HG03354 (cell line): ENCODE measurements at regions not wholly inside any gene's neighbourhood (a gene's known extent, or its start where the extent isn't known, plus 50 kb on each side); places are given as distances from the start of the nearest gene placed in this dataset.

Source experiments
- ATAC-seq: cut with Tn5 transposase; IDR thresholded peaks from one replicate; pipeline ENCODE4 v1.9.1; 2021; ENCODE audit warnings: mild to moderate bottlenecking; ENCODE audit not compliant: unreplicated experiment, poor library complexity, severe bottlenecking

DNA sequence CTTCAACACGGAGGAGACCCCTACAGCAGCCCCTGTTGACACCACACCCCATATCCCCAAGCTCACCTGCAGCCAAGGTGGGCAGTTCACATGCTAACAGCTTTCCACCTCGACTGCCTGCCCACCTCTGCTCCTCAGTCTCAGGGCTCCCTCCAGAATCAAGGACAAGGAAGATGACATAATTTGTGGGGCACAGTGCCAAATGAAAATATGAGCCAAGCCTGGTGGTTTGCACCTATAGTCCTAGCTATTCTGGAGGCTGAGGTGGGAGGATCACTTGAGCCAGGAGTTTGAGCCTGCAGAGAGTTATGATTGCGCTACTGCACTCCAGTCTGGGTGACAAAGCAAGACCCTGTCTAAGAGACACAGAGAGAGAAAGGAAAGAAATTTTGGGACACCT lies 516.3 kb downstream of the BCOR start:
- ATAC-seq = no peak

DNA sequence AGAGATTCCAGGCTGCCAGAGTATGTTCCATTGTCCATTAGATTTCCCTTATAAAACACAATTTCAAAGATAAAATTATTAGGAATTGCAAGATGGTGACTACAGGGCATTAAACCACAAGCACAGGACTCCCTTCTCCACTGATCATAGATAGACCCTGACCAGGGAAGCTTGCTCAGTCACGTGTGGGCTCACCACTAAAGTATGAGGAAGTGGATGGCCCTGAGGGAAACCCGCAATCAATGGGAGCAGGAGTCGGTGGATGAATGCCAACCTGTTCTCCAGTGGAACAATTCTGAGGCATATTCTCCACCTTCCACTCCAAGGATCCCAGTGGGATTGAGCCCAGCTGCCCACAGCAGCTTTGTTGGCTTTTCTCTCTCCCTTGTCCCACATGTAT lies 515.7 kb downstream of the BCOR start:
- ATAC-seq = no peak

DNA sequence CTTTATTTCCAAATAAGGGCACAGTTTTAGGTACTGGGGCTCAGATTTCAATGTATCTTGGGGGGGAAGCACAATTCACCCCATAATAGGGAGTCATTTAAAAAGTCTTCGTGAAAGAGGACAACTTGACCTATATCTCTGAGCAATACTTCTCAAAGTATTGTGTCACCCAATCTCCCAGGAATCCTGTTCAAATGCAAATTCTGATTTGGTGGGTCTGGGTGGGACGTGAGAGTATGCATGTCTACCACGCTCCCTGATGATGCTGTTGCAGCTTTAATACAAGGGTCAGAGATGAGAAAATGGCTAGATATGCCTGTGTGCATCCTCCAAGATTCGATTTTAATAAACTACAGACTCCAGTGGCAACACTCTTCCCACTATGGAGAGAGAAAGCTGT lies 514.8 kb downstream of the BCOR start:
- no peak for ATAC-seq

DNA sequence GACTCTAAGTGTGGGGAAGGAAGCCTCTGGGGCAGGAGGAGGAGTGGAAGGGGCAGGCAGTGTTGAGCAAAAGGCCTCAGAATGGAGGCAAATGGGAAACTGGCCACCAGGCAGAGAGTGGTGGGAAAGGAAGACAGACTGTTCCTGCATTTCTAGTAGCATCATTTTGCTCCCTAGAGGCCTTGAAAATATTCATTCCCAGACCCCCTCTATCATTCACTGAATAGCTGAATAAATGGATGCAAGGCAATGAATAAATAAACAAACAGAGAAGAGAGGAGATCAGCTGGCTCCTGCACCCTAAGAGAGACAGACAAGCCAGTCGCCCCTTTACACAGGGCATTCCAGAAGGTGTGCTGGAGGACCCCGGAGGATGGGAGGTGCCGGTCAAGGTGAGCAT lies 511.9 kb downstream of the BCOR start:
- ATAC-seq = no peak

DNA sequence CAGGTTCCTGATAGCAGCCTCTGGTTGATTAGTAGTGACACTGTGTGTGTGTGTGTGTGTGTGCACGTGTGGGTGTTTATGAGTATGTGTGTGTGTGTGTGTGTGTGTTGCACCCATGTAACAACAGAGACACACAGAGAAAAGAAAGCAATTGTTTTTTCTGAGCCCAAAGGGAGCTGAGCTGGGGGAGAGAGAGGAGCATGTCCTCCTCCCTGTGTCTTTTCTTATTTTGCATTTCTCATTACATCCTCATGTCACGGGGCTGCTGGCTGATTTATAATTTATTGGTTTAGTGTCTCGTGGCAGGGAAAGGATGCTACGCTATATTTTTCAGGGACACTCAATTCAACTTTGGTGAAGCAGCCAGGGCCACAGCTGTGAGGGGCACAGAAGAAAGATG lies 511.4 kb downstream of the BCOR start:
- ATAC-seq = no peak

DNA sequence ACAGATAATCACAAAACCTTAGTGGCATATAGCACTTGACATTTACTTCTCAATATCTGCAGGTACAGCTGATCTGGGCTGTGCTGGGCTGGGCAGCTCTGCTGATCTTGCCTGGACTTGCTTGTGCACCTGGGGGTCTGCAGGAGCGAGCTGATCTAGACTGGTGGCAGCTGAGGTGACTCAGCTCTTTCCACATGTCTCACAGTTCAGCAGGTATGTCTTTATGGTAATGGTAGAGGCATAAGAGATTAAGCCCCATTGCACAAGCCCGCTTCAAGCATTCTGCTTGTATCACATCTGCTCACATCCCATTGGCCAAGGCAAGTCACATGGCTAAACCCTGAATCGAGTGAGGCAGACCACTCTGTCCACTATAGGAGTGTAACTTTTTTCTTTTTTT lies 506.7 kb downstream of the BCOR start:
- ATAC-seq = no peak

DNA sequence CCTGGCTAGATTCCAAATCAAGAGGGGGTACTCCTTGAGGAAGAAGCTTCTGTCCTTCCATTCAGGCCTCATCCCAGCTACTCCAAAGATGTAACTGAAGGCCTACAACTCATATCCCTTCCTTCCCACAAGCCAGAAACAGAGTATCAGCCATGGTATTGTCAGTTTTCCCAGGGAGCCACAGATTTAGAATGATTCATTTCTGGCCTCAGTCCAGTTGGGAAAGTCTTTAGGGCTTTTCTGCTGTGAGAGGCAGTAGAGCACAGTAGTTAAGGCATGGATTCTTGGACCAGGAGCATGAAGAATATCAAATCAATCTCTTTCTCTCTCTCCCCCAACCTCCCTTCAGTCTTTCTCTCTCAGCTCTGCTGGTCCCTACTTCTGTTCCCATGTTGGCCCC lies 505.0 kb downstream of the BCOR start:
- no peak for ATAC-seq

DNA sequence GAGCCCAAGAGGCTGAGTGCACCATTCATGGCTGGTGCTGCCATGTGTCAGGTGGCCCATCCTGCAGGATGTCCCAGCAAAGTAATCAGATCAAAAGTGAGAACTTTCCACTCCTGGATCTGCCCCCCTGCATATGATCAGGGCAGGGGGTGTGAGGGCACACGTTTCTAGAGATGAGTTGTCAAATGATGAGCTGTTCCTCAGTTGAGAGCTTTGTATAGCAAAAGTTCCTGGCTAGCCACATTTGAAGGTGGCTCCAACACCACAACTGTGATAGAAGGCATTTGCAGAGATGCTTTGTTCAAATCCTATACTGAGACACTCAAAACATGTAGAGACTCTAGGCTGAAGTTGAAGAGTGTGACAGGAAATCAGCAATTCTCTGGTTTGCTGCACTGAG lies 501.8 kb downstream of the BCOR start:
- ATAC-seq = no peak

DNA sequence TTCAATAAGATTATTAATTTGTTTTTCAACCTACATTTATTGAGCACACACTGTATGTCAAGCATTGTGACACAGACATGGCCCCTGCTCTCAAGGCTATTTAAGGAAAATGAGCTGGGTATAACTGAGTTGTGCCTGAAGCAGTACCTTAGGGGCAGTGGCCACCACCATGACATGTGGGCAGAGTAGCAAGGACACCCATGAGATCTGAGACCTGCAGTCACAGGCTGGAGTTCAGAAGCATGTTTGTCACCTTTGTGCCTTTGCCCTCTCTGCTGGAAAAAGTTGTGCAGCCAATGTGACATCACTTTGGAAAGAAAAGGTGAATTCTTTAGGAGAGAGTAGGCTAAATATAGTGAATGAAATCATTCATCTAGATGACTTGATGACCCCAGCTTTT lies 501.3 kb downstream of the BCOR start:
- no peak for ATAC-seq

DNA sequence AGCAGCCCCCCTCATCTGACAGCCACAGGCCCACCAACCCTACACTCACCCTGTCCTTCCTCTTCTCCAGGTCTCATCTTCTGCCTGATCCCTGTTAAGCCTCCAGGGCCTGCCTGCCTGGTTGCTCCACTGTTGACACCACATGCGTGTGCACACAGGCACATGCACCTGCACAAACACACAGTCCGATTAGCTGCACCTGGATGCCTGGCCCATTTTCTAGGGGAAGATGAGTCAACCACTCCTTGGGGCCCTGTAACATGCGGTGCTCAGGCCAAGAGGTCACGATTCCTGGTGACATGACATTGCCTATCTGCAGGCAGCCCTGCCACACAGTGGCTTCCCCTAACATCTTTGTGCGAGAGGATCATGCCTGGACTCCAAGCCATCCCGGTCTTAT lies 498.4 kb downstream of the BCOR start:
- ATAC-seq = no peak

DNA sequence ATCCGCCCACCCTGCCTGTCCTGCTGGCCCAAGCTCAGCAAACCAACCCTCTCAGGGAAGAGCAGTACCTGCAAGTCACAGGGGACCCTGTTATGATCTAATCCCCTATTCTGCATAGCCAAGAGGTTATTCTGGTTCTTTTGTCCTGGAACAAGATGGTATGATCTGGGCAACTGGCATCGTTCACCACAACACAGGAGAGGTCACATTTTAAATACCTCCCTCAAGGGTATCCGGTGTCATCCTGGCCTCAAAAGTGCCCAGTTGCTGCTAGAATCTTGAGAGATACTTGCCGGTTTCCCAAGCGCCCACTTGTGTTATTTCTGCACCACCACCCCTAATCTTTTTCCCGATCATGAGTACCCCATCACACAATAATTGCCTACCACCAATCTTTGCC lies 497.5 kb downstream of the BCOR start:
- ATAC-seq = no peak

DNA sequence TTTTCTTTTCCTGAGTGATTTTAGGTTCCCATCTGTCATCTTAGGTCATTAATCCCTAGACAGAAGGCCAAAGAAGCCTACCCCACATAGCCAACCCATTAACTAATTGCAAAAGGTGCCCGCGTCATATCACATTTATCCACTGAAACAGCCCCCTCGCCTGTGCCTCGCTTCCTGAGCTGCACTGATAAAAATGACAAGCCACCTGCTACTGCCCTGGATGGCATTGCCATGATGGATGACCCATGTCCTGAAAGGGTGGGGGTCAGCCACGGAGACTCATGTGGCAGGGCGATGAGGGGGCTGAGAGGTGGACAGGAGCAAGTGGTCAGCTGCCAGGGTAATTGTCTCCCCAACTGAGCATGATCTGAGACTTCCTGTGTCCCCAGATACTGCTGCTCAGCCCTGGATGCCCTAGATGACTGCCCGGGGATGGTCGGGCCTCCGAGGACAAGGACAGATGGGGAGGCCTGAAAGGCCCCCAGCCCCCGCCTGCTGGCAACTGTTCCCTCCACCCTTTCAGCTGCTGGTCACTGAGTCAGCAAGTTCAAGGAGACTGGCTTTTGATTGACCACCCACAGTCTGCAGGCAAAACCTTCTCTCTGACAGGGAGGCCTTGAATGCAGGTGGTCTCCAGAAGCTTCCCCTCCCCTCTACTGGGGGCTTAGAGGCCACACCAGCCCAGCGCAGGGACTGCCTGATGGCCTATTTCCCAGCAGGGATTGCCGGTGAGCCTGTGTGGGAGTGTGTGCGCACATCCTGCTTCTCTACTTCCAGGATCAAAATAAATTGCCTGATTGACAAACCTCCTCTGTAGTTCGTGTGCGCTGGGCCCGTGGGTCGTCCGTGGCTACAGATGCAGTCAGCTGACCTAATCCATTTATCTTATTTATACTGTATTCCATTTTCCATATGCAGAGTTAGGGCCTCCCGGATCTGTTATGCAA lies 496.3 kb downstream of the BCOR start:
- no peak for ATAC-seq

DNA sequence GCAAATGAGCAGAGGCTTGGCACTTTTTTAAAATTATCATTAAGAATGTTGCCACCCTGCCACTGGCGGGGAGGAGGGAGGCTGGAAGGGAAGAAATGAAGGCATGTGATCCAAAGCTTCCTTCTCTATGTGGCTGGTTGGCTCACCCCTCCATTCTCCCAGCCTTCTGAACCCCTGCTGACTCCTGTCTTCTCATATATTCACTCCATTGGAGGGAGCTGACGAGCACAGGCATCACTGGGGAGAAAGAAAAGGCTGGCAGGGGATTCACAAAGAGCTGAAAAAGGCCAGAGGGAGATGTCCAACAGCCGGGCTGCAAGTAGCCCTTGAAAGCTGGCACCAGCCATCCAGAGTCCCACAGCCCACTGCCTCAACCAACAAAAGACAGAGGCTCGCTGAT lies 495.6 kb downstream of the BCOR start:
- no peak for ATAC-seq

DNA sequence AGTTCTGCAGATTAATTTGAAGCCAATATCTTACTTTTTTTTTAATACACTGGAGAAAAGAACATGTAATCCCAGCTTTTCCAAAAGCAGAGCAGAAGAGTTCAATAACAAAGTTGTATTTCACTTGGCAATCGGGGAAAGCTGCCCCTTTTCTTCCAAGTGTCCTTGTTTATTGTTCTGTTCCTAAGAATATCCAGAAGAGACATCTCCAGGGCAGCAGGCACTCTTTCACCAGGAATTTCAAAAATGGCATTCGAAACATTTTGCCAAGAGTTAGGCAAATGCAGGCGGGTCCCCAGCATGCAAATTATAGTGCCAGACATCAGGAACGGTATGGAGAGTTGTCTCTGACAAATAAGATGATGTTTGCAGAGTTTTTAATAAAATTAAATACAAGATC lies 494.5 kb downstream of the BCOR start:
- ATAC-seq = no peak

DNA sequence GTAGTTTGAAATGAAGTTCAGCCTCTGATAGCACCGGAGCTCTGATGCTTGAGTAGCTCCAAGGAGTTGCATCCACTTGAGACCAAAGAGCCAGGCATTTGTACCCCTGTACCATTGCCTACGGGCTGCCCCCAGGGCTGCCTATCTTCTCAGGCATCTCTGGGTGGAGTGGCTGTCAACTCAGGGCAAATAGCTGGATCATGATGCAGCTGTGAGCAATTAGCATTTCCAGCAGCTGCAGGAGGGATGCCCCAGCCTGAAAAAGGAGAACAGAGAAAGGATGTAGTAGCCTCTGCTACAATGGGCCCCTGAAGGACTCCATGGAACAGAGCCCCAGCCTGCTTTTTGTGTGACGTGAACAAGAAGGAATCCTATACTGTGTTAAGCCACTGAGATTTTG lies 492.6 kb downstream of the BCOR start:
- no peak for ATAC-seq

DNA sequence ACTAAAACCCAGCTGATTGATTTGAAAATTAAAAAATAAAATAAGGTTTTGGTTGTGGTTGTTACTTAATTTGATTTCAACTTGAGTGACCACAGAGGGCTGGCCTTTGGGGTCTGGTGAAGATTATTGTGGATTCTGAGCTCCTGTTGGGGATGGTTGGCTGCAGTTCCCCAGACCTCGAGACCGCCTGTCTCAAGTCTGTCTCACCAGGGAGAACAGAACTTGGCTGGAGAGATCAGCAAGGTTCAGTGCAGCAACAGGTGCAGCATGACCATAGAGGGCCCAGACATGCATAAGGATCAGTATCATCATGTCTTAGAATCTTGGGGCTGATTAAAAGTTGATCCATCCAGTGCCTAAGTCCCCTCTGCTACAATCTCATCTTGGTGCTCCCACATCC lies 491.9 kb downstream of the BCOR start:
- ATAC-seq = no peak

DNA sequence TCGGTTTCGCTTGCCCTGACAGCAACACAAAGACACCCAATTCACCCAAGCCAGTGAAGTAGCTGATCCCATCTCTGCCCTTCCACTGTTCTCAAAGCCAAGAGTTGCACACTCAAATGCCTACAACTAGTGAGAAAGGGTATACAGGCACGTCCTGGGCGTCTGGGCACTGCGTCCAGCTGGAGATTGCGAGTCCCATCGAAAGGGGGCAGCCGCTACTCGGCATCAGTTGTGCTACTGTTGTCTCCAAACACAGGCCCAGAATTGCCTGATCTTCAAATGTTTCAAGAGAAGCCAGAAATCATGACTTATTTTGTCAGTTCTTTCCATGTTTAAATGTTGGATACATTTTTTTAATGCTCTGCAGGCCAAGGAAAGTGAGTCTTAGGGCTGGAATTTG lies 487.8 kb downstream of the BCOR start:
- no peak for ATAC-seq

DNA sequence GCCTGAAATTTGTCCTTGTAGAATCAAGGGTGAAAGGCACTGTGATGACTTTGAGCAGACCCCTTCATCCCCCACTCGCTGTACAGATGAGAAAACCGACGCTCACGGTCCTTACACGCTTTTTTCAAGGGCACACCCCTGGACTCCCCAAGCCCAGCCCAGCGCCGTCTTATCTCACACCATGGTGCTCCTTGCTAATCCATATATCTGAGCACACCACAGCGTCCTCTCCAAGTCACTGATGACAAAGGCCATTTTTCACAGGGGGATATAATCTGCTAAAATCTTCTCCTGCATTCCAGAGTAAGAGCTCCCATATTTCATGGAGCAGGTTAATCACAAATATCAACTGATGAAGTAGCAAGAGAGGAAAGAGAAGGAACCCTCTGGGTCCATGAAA lies 486.3 kb downstream of the BCOR start:
- no peak for ATAC-seq

DNA sequence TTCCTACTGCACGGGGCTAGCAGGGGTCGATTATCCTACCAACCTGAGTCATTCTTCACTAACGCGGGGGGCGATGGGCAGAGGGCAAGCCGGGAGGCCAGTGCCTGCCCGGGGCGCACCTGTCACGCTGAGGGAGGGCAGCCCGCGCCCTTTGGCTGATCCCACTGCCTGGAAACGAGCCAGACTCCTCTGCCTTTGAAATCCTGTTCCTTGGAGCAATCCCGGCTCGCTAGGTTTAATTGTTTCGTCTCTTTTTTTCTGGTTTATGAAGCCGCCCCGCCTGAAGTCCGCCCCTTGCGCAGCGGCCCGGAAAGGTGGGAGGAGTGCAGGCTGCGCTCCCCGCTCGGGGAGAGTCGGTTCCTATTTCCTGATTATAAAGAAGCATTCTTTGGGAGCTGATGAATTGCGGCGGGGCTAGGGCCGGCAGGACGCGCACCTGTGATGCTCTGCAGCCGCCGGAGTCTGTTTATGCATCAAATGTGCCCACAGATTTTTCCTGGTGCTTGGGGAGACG lies 484.2 kb downstream of the BCOR start:
- no peak for ATAC-seq

DNA sequence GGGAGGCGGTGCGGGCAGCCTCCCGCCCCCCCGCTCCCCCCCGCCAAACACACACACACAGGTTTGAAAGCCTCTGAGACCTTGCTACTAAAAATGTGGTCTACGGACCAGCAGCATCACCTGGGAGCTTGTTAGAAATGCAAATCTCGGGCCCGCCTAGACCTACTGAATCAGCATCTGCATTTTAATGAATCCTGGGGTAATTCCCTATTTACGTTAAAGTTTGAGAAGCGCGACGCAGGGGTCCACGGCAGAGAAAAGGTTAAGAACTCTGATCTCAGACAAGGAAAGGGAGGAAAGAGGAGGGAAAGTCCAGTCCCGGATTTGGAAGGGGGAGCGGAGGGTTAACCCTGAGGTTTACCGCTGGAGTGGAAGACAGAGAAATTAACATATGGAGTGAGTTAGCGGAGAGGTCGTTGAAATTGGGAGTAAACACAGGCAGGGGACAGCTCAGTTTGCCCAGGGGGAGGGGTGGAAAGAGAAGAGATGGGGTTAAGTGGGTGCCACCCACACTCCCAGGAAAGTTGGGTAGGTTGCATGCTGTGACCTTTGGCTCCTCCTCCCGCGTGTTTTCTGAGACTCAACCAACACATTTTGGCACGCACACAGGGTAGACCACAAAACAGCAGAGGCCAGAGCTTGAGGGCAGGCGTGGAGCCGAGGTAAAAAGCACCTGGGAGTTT lies 483.6 kb downstream of the BCOR start:
- no peak for ATAC-seq

DNA sequence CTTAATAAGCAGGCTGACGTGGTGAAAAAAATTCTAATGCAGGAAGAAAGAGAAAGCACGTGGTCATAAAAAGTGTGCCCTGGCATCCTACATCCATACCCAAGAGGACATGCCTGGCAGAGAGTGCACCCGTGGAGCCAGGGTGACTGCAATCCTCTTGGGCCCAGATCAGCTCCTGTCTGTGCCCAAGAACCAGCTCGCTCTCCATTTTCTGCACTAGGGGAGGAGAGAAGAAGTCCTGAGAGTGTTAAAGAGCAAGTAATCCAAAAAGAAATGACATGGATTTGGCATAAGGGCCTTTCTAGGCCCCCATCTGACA lies 483.1 kb downstream of the BCOR start:
- no peak for ATAC-seq
